AG09309 (cell line): ENCODE measurements at regions not wholly inside any gene's neighbourhood (a gene's known extent, or its start where the extent isn't known, plus 50 kb on each side); places are given as distances from the start of the nearest gene placed in this dataset.
A peak's percentile ranks its signal among the peaks of the same experiment; 100 is the strongest.

ENCODE experiments used
- DNase-seq: peaks from one replicate; pipeline ENCODE4 v3.0.0-alpha.2; 2010; ENCODE audit warnings: low read depth
- H3K4me3 ChIP-seq: 2 replicates; pipeline ENCODE4 v1.5.1; 2011; ENCODE audit warnings: mild to moderate bottlenecking, low read depth, low read length, moderate library complexity; ENCODE audit not compliant: control insufficient read depth
- CTCF ChIP-seq: IDR thresholded peaks from 2 replicates; pipeline ENCODE4 v1.5.1; 2011; ENCODE audit warnings: mild to moderate bottlenecking, low read depth, low read length, inconsistent platforms; ENCODE audit not compliant: insufficient read depth, control insufficient read depth; ENCODE audit errors: missing control alignments

DNA sequence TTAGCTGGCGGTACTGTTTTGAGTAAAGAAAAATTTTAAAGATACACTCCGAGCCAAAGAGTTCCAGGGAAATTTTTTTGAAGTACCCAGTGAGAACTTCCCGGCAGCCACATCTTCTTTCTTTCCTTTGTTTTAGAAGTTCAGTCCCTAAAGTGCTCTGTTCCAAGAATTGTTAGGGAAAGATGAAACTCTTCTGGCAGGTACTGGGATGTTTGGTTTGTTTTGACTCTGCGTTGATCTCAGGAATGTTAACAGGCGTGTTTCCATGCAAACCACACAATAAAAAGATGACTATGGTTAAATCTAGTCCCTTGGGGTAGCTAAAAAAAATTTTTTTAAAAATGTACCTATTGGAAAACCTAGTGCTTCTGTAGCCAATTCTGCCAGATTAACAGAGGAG is 224.7 kb upstream of the PHYHIPL start:
- no peak overlapping the region for H3K4me3 ChIP-seq
- DNase-seq = peak; percentile 60
- no peak for TF ChIP-seq CTCF

DNA sequence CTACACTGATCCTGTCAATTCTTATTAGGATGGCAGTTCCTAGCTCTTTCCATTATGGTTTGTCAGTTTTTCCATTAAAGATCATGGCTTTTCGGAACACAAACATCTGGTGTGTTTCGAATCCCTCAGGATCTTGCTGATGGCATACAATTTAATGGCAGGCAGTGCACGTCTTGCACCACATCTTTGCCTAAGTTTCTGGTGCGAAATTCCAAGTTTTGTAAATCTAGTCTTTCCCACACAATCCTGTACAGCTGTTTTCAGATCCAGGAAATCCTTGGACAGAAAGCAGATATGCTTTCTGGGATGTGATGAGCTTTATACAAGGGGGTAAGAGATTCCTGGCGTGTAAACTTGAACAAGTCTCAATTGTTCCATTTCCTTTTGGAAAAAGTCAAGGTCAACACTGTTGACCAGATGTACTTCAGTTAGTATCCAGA is 224.3 kb upstream of the PHYHIPL start:
- no peak overlapping the region for H3K4me3 ChIP-seq
- peak; percentile 38 for DNase-seq
- no peak for TF ChIP-seq CTCF

DNA sequence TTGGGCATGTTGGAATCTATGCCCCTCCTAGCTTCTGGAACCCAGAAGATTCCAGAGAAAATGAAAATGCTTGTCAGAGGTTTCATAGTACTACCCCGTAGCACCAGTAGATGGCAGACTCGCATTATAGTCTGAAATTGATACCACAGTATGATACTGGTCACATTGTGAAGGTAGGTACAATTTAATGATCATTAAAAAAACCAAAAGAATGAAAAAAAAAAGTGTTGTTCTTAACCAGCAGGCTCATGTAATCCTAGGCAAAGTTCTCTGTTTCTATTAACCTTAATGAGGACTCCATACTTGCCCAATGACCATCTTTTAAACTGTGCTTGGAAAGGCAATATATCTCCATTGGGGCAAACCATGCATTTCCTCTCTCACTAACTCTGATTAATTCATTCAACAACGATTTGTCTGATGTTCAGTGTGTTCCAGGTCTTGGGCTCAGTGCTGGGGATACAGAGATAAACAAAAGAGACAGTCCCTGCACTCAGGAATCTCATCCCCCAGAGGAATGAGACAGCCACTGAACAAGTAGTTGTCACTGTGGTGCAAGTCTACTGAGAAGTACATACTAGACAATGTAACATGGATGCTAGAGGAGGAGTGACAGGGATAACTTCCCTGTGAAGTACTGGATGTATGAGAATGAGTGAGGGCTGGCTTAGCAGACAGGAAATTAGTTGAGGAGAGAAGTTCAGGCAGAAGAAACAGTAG is 223.5 kb upstream of the PHYHIPL start:
- peak; percentile 78 for TF ChIP-seq CTCF
- DNase-seq = no peak
- no peak overlapping the region for H3K4me3 ChIP-seq

DNA sequence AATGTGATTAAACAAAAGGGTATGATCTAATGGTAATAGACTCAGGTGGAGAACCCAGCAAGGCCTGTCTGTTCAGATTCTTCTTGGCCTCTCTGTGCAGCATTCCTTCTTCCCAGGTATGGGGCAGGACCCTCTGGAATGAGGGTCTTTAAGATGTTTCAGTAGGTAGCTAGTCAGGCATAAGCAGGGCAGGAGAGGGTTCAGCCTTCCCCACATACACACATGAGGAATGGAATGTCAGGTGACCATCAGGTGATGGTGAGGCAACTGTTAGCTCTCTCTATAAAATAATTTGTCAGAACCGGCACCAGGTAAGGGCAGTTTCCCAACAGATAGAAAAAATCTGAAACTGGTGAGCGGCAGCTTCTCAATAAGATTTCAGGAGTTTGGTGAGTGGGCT is 222.3 kb upstream of the PHYHIPL start:
- no peak for DNase-seq
- no peak for TF ChIP-seq CTCF
- H3K4me3 ChIP-seq = no peak overlapping the region

DNA sequence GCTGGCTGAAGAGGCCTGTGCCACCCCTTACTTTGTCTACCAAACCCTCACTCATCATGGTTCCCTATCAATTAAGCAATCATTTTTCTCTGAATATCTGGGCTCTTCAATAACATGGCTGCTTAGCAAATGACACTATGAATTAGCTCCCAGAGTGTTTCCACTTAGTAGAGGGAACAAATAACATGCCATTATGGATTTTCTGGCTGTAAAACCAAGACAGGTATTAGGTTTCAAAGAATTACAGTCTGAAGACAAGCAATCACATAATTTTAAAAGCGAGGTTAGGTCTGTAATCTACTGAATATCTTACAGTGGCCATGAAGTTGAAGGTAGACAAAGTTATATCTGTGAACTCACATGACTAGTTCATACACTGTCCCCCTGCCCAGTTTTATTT is 220.8 kb upstream of the PHYHIPL start:
- H3K4me3 ChIP-seq = no peak overlapping the region
- DNase-seq = no peak
- TF ChIP-seq CTCF = no peak

GRCh38 chr10:58956926-58957325 is 219.5 kb upstream of the PHYHIPL start:
- TF ChIP-seq CTCF = no peak
- no peak overlapping the region for H3K4me3 ChIP-seq
- DNase-seq = no peak
